T-helper 1 cell treated with Interleukin-12 subunit alpha and Interleukin-12 subunit beta and Interleukin-4 antibody, amounts not matched to agents 30 μg/mL and 1 μg/mL, for 36 hours (primary cell): ENCODE measurements at regions not wholly inside any gene's neighbourhood (a gene's known extent, or its start where the extent isn't known, plus 50 kb on each side); places are given as distances from the start of the nearest gene placed in this dataset.

Experiments used
- H3K27ac Mint-ChIP-seq: one replicate; pipeline ENCODE4 v1.8.0; 2021; ENCODE audit warnings: mild to moderate bottlenecking, mixed read lengths
- H3K27me3 Mint-ChIP-seq: one replicate; pipeline ENCODE4 v1.8.0; 2021; ENCODE audit warnings: low read depth, mixed read lengths
- H3K36me3 Mint-ChIP-seq: one replicate; pipeline ENCODE4 v1.8.0; 2021; ENCODE audit warnings: low read depth, mixed read lengths
- H3K4me1 Mint-ChIP-seq: one replicate; pipeline ENCODE4 v1.8.0; 2021; ENCODE audit warnings: low read depth, mixed read lengths
- H3K4me3 Mint-ChIP-seq: one replicate; pipeline ENCODE4 v1.8.0; 2021; ENCODE audit warnings: mild to moderate bottlenecking, moderate library complexity, mixed read lengths
- H3K9me3 Mint-ChIP-seq: one replicate; pipeline ENCODE4 v1.8.0; 2021; ENCODE audit warnings: mixed read lengths

DNA sequence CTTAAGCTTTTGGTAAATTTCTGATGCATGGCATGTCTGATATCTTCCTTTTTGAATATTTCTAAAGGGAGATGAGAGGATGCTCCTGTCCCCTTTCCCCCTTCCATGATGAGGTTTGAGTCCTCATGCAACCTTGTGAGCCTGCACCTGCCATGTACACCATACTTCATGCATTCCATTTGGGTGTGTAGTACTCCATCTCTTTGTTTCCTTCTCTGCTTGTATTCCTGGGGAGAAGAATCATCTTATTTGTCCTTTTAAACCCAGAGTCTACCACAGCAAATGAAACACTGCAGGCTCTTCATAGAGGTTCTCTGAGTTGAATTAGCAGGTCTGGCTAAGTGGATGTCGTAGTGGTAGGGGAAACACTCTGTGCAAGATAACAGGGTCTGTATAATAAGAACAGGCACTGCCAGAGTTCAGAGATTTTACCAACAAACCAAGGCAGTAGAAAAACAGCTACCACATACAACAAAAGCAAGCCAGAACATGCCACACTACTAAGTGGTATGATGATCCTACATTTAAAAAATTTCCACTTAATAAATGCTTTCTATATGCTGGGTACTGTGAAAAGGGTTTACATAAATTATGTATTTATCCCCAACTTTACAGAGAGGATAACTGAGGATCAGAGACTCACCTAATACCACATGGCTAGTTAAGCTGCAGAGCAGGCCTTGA, 439.8 kb upstream of the GRIA1 start:
- Mint-ChIP-seq H3K36me3 (no peaks in the 10 kb centered on the region), H3K27ac (no peak overlapping the region), H3K4me1 (no peaks in the 10 kb centered on the region), H3K27me3 (no peaks in the 10 kb centered on the region), H3K4me3 (no peak overlapping the region), H3K9me3 (peaks cover 3% of the 10 kb centered on the region)

GRCh38 chr5:153066281-153066680, 424.2 kb upstream of the GRIA1 start:
- Mint-ChIP-seq H3K9me3 (no peaks in the 10 kb centered on the region), H3K27me3 (no peaks in the 10 kb centered on the region), H3K36me3 (no peaks in the 10 kb centered on the region), H3K4me3 (no peak overlapping the region), H3K27ac (no peak overlapping the region), H3K4me1 (no peaks in the 10 kb centered on the region)

DNA sequence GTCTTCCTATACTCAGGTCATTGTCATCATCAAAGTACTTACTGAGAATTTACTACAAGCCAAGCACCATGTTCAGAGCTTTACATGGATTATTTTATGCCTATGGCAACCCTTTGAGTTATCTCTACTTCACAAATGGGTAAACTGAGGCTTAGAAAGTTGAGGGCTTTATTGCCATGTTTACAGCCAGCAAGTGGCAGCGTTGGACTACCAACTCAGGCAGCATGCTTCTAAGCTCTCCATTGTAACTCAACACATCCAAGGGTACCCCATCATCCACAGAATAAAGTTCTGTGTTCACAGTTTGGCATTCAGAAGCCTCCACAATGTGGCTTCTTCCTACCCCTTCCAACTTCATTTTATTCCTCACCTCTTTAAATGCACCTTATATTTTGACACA, 422.6 kb upstream of the GRIA1 start:
- Mint-ChIP-seq H3K27ac (no peak overlapping the region), H3K4me1 (no peaks in the 10 kb centered on the region), H3K27me3 (no peaks in the 10 kb centered on the region), H3K9me3 (no peaks in the 10 kb centered on the region), H3K36me3 (no peaks in the 10 kb centered on the region), H3K4me3 (no peak overlapping the region)

- Mint-ChIP-seq H3K9me3 (peaks cover 14% of the 10 kb centered on the region), H3K4me3 (no peak overlapping the region), H3K4me1 (no peaks in the 10 kb centered on the region), H3K36me3 (no peaks in the 10 kb centered on the region), H3K27ac (no peak overlapping the region), H3K27me3 (no peaks in the 10 kb centered on the region)
Observed at GRCh38 chr5:153079396-153079795, 411.1 kb upstream of the GRIA1 start.

- Mint-ChIP-seq H3K4me3 (no peak overlapping the region), H3K36me3 (no peaks in the 10 kb centered on the region), H3K4me1 (no peaks in the 10 kb centered on the region), H3K27ac (no peak overlapping the region), H3K27me3 (no peaks in the 10 kb centered on the region), H3K9me3 (peaks cover 14% of the 10 kb centered on the region)
Observed at GRCh38 chr5:153080940-153081339, 409.5 kb upstream of the GRIA1 start.

DNA sequence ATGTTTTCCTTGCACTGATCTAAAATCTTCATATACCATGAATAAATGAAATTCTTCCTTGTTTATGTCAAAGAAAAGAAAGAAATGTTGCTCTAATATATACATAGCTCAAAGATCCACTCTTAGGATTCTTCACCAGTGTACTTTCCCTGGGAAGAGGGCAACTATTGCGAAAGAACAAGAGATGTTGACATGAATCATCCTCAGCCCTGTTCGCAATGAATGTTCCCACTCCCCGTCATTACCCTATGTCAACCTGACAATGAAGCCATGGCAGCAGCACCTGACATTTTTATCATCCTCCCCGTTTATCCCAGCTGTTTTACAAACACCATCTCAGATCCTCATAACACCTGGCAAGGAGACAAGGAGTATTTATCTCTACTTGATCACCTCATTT, 409.1 kb upstream of the GRIA1 start:
- Mint-ChIP-seq H3K4me3 (no peak overlapping the region), H3K9me3 (peaks cover 14% of the 10 kb centered on the region), H3K4me1 (no peaks in the 10 kb centered on the region), H3K27ac (no peak overlapping the region), H3K36me3 (no peaks in the 10 kb centered on the region), H3K27me3 (no peaks in the 10 kb centered on the region)

- Mint-ChIP-seq H3K4me1 (no peaks in the 10 kb centered on the region), H3K27me3 (no peaks in the 10 kb centered on the region), H3K9me3 (peaks cover 6% of the 10 kb centered on the region), H3K27ac (no peak overlapping the region), H3K36me3 (no peaks in the 10 kb centered on the region), H3K4me3 (no peak overlapping the region)
Observed at GRCh38 chr5:153084511-153084910, 406.0 kb upstream of the GRIA1 start.

DNA sequence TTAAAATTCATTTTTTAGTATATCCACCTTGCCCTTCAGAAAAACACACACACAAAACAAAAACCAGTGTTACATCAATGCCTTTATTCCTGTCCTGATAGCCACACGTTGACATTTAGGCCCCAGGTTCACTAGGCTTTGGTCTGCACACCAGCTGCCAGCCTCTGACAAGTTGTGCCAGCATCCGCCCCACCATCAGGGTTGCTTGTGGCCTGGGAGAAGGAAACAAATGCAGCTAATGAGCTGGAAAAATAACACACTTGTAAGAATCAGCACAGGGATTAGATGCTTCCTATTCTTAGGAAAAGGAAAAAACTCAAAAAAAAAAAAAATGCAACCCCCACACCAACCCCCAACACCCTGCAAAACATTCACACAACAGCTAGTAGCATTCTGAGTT, 404.0 kb upstream of the GRIA1 start:
- H3K27me3 Mint-ChIP-seq: no peaks in the 10 kb centered on the region
- peaks cover under 1% of the 10 kb centered on the region for H3K9me3 Mint-ChIP-seq
- H3K4me3 Mint-ChIP-seq: no peak overlapping the region
- H3K36me3 Mint-ChIP-seq: no peaks in the 10 kb centered on the region
- H3K4me1 Mint-ChIP-seq: no peaks in the 10 kb centered on the region
- H3K27ac Mint-ChIP-seq: no peak overlapping the region

GRCh38 chr5:153088538-153088937, 401.9 kb upstream of the GRIA1 start:
- Mint-ChIP-seq H3K4me1 (no peaks in the 10 kb centered on the region), H3K27ac (no peak overlapping the region), H3K36me3 (no peaks in the 10 kb centered on the region), H3K9me3 (no peaks in the 10 kb centered on the region), H3K4me3 (no peak overlapping the region), H3K27me3 (no peaks in the 10 kb centered on the region)

DNA sequence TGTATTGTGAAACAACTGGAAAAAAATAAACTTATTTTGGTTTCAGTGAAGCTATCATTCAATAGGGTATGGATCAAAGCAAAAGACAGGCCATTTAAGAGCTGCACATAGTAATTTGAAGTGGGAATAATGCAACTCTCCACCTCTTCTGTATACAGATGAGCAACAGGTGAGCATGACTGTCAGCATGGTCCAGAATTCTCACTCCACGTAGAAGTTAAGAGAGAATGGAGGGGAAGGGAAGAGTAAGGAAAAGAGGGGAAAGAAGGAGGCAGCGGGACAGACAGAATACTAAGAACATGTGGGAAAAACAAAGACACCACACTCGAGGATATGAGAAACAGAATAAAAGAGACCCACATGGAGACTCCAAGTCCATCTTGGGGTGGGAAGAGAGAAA, 396.1 kb upstream of the GRIA1 start:
- Mint-ChIP-seq H3K27ac (no peak overlapping the region), H3K4me3 (no peak overlapping the region), H3K9me3 (no peaks in the 10 kb centered on the region), H3K27me3 (no peaks in the 10 kb centered on the region), H3K36me3 (no peaks in the 10 kb centered on the region), H3K4me1 (no peaks in the 10 kb centered on the region)

DNA sequence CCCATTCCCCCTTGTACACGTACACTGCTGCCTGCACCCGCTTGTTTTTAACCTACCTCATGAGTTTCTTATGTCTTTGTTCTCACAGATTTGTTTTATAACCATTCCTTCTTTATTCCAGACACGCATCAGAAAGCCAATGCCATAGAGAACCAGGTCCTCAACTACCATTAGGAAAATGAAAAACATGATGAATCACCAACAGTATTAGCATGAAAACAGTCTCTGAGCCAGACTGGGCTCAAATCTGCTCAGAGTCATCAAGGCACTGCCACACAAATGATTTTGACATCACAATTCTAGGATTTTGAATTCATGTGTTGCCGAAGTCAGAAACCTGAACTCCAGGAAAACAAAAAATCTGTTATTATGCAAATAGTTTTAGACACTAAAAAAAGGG, 394.1 kb upstream of the GRIA1 start:
- H3K36me3 Mint-ChIP-seq: no peaks in the 10 kb centered on the region

DNA sequence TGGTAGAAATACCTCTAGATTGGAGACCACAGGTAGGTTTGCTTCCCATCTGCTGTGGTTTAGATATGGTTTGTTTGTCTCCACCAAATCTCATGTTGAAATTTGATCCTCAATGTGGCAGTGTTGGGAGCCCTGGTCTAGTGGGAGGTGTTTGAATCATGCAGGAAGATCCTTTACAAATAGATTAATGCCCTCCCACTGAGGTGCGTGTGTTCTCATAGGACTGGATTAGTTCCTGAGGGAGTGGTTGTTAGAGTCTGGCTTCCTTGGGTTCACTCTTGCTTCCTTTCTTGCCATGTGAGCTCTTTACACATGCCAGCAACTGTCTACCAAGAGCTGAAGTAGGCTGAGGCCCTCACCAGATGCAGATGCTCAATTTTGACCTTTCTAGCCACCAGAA, 391.1 kb upstream of the GRIA1 start:
- no peaks in the 10 kb centered on the region for H3K36me3 Mint-ChIP-seq
- no peak overlapping the region for H3K4me3 Mint-ChIP-seq
- no peaks in the 10 kb centered on the region for H3K4me1 Mint-ChIP-seq
- no peaks in the 10 kb centered on the region for H3K9me3 Mint-ChIP-seq
- no peaks in the 10 kb centered on the region for H3K27me3 Mint-ChIP-seq
- no peak overlapping the region for H3K27ac Mint-ChIP-seq

More for the DNA sequence above, 394.1 kb upstream of the GRIA1 start:
- Mint-ChIP-seq H3K27ac (no peak overlapping the region), H3K27me3 (no peaks in the 10 kb centered on the region), H3K9me3 (no peaks in the 10 kb centered on the region), H3K4me3 (no peak overlapping the region), H3K4me1 (no peaks in the 10 kb centered on the region)

DNA sequence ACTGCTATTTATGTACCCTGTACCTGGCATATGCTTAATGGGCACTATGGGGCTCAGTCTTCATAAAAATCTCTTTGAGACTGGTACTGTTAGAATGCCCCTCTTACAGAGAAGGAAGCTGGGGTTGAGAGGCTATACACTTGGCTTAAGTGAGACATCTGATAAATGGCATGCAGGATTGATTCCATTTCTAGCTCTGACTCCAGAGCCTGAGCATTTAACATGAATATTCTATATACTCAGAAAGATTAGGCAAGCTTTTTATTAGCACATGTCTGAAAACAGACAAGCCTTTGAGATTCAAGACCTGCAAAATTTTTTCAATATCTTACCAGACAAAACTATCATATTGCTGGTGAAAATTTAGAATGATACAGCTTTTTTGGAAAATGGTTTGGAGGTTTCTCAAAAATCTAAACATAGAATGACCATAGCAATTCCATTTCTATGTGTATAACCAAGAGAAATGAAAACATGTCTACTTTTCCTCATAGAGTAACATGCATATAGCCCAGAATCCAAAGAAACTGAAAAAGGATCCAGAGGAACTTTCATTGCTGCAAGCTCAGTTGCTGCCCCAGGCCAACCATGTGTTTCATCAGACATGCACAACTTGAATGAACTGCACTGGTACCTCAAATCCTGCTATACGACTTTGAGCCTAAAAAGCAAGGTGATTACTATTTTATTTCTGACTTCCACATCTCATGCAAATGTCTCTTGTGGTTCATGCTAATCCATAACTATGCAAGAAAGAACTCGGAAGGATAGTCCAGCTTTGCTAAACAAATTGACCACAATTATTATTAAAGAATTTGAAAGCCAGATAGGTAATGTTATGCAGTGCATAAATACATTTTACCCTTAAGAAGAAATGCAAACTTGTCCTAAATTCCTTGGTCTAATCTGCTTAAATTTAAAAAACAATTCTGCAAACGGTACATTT, 389.0 kb upstream of the GRIA1 start:
- Mint-ChIP-seq H3K4me1 (no peaks in the 10 kb centered on the region), H3K9me3 (peaks cover 3% of the 10 kb centered on the region), H3K4me3 (no peak overlapping the region), H3K27ac (no peak overlapping the region), H3K36me3 (no peaks in the 10 kb centered on the region), H3K27me3 (no peaks in the 10 kb centered on the region)

- Mint-ChIP-seq H3K36me3 (no peaks in the 10 kb centered on the region), H3K4me1 (no peaks in the 10 kb centered on the region), H3K27ac (no peak overlapping the region), H3K27me3 (no peaks in the 10 kb centered on the region), H3K4me3 (no peak overlapping the region), H3K9me3 (no peaks in the 10 kb centered on the region)
Observed at GRCh38 chr5:153116916-153117315, 373.6 kb upstream of the GRIA1 start.

GRCh38 chr5:153118018-153118417, 372.5 kb upstream of the GRIA1 start:
- Mint-ChIP-seq H3K9me3 (no peaks in the 10 kb centered on the region), H3K27ac (no peak overlapping the region)

More at GRCh38 chr5:153118018-153118417, 372.5 kb upstream of the GRIA1 start:
- H3K4me1 Mint-ChIP-seq: no peaks in the 10 kb centered on the region
- no peaks in the 10 kb centered on the region for H3K36me3 Mint-ChIP-seq
- no peak overlapping the region for H3K4me3 Mint-ChIP-seq
- H3K27me3 Mint-ChIP-seq: no peaks in the 10 kb centered on the region
